ENCODE measurements at regions not wholly inside any gene's neighbourhood (a gene's known extent, or its start where the extent isn't known, plus 50 kb on each side); places are given as distances from the start of the nearest gene placed in this dataset.

DNA sequence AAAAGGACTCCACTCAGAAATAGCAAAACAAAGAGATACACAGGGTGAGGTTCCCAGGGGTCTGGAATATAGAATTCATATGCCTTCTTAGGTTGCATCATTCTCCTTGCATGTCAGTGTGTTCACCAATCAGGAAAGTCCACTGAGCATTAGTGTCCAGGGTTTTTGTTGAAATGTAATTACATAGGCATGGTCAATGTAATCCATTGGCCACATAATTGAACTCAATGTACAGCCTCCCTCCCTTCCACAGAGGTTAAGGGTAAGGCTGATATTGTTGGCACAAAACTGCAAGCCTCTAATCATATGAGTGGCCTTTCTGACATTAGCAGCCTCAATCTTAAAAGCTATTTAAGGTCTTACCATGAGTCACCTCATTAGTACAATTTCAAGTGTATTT, 736.1 kb upstream of the VSTM2A start:
- TF ChIP-seq, protein P1, sequence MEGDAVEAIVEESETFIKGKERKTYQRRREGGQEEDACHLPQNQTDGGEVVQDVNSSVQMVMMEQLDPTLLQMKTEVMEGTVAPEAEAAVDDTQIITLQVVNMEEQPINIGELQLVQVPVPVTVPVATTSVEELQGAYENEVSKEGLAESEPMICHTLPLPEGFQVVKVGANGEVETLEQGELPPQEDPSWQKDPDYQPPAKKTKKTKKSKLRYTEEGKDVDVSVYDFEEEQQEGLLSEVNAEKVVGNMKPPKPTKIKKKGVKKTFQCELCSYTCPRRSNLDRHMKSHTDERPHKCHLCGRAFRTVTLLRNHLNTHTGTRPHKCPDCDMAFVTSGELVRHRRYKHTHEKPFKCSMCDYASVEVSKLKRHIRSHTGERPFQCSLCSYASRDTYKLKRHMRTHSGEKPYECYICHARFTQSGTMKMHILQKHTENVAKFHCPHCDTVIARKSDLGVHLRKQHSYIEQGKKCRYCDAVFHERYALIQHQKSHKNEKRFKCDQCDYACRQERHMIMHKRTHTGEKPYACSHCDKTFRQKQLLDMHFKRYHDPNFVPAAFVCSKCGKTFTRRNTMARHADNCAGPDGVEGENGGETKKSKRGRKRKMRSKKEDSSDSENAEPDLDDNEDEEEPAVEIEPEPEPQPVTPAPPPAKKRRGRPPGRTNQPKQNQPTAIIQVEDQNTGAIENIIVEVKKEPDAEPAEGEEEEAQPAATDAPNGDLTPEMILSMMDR (IDR thresholded peaks at IDR 0.05): no peak
- H3K4me1 Mint-ChIP-seq: no peaks in the 10 kb centered on the region
- ATAC-seq (ENCODE audit: low read depth) (no peak), DNase-seq (no peak)
- H3K9me3 Mint-ChIP-seq: peaks cover 8% of the 10 kb centered on the region
- no peak overlapping the region for H3K27ac Mint-ChIP-seq
- POLR2A ChIA-PET: no interaction called here
- CTCF ChIA-PET: no interaction called here
- intact Hi-C loops (cut with micrococcal nuclease): no loop called here
- no peak overlapping the region for H3K4me3 Mint-ChIP-seq
- no peaks in the 10 kb centered on the region for H3K27me3 Mint-ChIP-seq
- no peaks in the 10 kb centered on the region for H3K36me3 Mint-ChIP-seq (ENCODE audit: low read depth)

DNA sequence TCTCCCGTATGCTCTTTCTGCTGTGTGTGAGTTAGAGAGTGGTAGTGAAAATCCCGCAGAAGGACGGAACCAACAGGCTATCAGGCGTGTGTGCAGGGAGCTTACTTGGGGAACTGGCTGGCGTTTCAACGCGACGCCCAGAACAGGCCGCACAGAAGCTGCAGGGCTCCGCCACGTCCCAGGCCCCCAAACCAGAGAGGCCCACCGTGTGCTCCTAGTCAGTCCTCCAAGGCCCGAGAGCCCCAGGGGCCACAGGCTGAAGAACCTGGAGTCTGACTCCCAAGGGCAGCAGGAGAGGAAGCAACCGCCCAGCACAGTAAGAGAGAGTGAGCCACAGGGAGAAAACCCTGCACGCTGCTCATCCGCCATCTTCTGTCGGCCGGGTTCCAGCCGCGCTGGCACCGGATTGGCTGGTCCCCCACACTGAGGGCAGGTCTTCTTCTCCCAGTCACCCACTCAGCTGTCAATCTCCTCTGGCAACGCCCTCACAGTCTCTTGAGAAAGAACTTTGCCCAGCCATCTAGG, 730.6 kb upstream of the VSTM2A start:
- ChIA-PET POLR2A (no interaction called here), CTCF (no interaction called here)
- H3K27ac Mint-ChIP-seq: no peak overlapping the region
- H3K36me3 Mint-ChIP-seq (ENCODE audit: low read depth): no peaks in the 10 kb centered on the region
- no peak overlapping the region for H3K4me3 Mint-ChIP-seq
- DNase-seq (no peak), ATAC-seq (ENCODE audit: low read depth) (no peak)
- H3K4me1 Mint-ChIP-seq: no peaks in the 10 kb centered on the region
- intact Hi-C loops (cut with micrococcal nuclease): no loop called here
- peaks cover 11% of the 10 kb centered on the region for H3K9me3 Mint-ChIP-seq
- TF ChIP-seq, protein P1 (IDR thresholded peaks at IDR 0.05): no peak
- H3K27me3 Mint-ChIP-seq: no peaks in the 10 kb centered on the region

DNA sequence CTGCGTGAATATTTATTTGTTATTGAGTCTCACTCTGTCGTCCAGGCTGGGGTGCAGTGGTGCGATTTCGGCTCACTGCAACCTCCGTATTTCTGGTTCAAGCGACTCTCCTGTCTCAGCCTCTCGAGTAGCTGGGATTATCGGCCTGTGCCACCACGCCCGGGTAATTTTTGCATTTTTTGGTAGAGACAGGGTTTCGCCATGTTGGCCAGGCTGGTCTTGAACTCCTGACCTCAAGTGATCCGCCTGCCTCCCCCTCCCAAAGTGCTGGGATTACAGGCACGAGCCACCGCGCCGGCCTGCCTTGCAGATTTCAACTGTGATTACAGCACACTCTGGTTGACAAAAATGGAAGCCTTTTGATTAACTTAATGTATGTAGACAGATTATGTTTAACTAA, 730.0 kb upstream of the VSTM2A start:
- DNase-seq (no peak), ATAC-seq (ENCODE audit: low read depth) (no peak)
- ChIA-PET CTCF (no interaction called here), POLR2A (no interaction called here)
- no peak overlapping the region for H3K4me3 Mint-ChIP-seq
- intact Hi-C loops (cut with micrococcal nuclease): no loop called here
- peaks cover 14% of the 10 kb centered on the region for H3K9me3 Mint-ChIP-seq
- H3K27me3 Mint-ChIP-seq: no peaks in the 10 kb centered on the region
- TF ChIP-seq, protein P1 (IDR thresholded peaks at IDR 0.05): no peak
- no peak overlapping the region for H3K27ac Mint-ChIP-seq
- H3K36me3 Mint-ChIP-seq (ENCODE audit: low read depth): no peaks in the 10 kb centered on the region
- H3K4me1 Mint-ChIP-seq: no peaks in the 10 kb centered on the region

DNA sequence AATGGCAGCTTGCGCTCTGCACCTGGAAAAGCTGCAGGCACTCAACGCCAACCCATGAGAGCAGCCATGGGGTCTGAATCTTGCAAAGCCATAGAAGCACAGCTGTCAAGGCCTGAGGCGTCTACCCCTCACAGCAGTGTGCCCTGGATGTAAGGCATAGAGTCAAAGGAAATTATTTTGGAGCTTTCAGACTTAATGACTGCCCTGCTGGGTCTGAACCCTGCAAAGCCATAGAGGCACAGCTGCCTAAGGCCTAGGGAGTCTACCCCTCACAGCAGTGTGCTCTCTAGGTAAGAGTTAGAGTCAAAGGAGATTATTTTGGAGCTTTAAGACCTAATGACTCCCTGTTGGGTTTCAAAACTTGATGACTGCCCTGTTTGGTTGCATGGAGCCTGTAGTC, 706.9 kb upstream of the VSTM2A start:
- Mint-ChIP-seq H3K4me1 (no peaks in the 10 kb centered on the region), H3K36me3 (ENCODE audit: low read depth) (no peaks in the 10 kb centered on the region), H3K27ac (no peak overlapping the region), H3K9me3 (peaks cover 18% of the 10 kb centered on the region), H3K4me3 (no peak overlapping the region), H3K27me3 (no peaks in the 10 kb centered on the region)
- ChIA-PET POLR2A (no interaction called here), CTCF (no interaction called here)
- ATAC-seq (ENCODE audit: low read depth): no peak
- intact Hi-C loops (cut with micrococcal nuclease): no loop called here
- TF ChIP-seq, protein P1 (IDR thresholded peaks at IDR 0.05): no peak
- no peak for DNase-seq

DNA sequence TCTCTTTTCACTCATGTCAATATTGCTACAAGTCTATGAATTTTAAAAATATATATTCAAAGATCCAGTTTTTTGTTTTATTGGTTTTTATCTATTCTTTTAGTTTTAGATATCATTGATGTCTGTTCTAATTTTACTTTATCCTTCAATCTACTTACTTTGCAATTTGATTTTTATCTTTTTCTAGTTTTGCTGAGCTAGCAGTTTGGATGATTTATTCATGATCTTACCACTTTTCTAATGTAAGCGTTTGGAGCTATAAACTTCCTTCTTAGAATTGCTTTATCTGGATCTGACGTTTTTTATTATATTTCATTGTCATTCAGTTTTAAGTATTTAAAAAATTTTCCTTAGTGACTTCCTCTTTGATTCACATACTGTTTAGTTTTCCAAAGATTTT, 664.5 kb upstream of the VSTM2A start:
- no peaks in the 10 kb centered on the region for H3K27me3 Mint-ChIP-seq
- H3K4me1 Mint-ChIP-seq: no peaks in the 10 kb centered on the region
- ATAC-seq (ENCODE audit: low read depth) (no peak), DNase-seq (no peak)
- intact Hi-C loops (cut with micrococcal nuclease): no loop called here
- no peak overlapping the region for H3K27ac Mint-ChIP-seq
- H3K36me3 Mint-ChIP-seq (ENCODE audit: low read depth): no peaks in the 10 kb centered on the region
- ChIA-PET CTCF (no interaction called here), POLR2A (no interaction called here)
- H3K9me3 Mint-ChIP-seq: peaks cover 25% of the 10 kb centered on the region
- TF ChIP-seq, protein P1 (IDR thresholded peaks at IDR 0.05): no peak
- H3K4me3 Mint-ChIP-seq: no peak overlapping the region

All from activated B cell treated with CpG ODN at 0.5 μM for 24 hours (primary cell).